Breast epithelium (tissue), 3 donors: ENCODE measurements at regions not wholly inside any gene's neighbourhood (a gene's known extent, or its start where the extent isn't known, plus 50 kb on each side); places are given as distances from the start of the nearest gene placed in this dataset.

Experiments used
- POLR2A ChIP-seq: fragments of 450-650 bp; IDR thresholded peaks from one replicate; pipeline ENCODE4 v1.6.1; 2016; ENCODE audit warnings: antibody characterized with exemption, mild to moderate bottlenecking, moderate library complexity
- POLR2AphosphoS5 ChIP-seq, 3 donors: sonication (generic); formaldehyde crosslinking; IDR thresholded peaks; one replicate each; pipeline ENCODE4 v1.6.1; 2017; ENCODE audit warnings: antibody characterized with exemption in 3 of 3
- TF ChIP-seq, protein P1 (sequence below), 3 donors: fragments of 450-650 bp; IDR thresholded peaks; one replicate each; pipeline ENCODE4 v1.5.1; 2016 to 2017; ENCODE audit warnings: antibody characterized with exemption in 3 of 3, mild to moderate bottlenecking in 3 of 3, moderate library complexity in 3 of 3

- TF ChIP-seq, protein P1, sequence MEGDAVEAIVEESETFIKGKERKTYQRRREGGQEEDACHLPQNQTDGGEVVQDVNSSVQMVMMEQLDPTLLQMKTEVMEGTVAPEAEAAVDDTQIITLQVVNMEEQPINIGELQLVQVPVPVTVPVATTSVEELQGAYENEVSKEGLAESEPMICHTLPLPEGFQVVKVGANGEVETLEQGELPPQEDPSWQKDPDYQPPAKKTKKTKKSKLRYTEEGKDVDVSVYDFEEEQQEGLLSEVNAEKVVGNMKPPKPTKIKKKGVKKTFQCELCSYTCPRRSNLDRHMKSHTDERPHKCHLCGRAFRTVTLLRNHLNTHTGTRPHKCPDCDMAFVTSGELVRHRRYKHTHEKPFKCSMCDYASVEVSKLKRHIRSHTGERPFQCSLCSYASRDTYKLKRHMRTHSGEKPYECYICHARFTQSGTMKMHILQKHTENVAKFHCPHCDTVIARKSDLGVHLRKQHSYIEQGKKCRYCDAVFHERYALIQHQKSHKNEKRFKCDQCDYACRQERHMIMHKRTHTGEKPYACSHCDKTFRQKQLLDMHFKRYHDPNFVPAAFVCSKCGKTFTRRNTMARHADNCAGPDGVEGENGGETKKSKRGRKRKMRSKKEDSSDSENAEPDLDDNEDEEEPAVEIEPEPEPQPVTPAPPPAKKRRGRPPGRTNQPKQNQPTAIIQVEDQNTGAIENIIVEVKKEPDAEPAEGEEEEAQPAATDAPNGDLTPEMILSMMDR (IDR thresholded peaks at IDR 0.05) = no peak
- TF ChIP-seq POLR2A (no peak), POLR2AphosphoS5 (IDR thresholded peaks at IDR 0.05) (no peak)
Measured at GRCh38 chr18:58813561-58814225, 51.0 kb upstream of the ZNF532 start.
